HG02571 (cell line): ENCODE measurements at regions not wholly inside any gene's neighbourhood (a gene's known extent, or its start where the extent isn't known, plus 50 kb on each side); places are given as distances from the start of the nearest gene placed in this dataset.
"Not testable (repeated sequence)": the region's sequence is repeated elsewhere in the genome, so short reads cannot be mapped to it uniquely, and the experiment has no call there.

ENCODE experiments used
- ATAC-seq: cut with Tn5 transposase; IDR thresholded peaks from one replicate; pipeline ENCODE4 v1.9.1; 2021; ENCODE audit warnings: mild to moderate bottlenecking, moderate library complexity; ENCODE audit not compliant: unreplicated experiment

DNA sequence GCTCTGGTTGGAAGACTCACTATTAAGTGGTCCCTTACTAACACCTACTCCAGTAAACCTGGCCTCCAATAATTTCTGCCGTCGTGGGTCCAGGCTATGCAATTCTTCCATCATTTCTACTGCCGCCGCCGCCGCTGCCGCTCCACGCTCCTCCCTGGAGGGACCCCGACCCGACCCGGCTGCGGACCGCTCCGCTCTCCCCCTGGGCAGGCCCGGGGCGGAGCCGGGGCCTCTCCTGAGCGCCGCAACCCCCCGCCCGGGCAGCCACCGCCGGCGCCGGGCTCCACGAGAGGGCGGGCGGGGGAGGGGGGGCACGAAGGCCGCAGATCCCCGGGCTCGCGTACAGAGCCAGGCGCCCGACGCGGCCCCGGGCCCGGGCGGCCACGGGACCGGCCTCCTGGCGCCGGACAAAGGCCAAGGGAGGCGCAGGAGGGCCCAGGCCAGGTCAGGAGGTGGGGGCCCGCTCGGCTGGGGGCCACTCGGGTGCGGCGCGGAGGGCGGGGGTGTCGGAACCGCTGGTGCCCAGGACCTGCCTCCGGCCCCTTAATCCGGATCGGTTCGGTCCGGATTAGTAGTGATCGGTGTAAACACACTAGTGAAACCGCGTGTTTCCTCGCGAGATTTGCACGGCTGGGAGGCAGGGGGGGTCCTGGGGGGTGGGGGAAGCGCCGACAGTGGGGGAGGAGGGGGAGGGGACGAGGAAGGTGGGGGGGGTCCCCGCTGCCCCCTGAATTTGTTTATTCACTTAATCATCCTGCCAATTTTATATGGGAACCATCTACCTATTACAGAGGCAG lies 215.1 kb upstream of the CCL2 start:
- ATAC-seq: not testable (repeated sequence)

DNA sequence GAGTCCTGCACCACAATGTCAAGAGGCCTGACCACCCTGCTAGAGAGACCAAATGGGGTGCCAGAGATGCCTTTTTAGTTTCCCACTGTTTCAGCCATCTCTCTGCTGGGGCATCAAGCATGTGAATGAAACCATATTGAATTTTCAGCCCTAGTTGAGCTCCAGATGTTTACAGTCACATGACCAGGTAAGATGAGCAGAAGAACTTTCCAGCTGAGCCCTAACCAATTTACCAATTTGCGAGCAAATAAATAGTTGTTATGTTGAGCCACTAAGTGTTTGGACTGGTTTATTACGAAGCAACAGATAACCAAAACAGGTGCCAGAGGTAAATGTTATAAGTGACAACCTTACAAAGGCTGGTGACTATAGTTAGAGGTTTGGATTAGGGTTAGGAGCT lies 209.1 kb upstream of the CCL2 start:
- ATAC-seq: no peak

DNA sequence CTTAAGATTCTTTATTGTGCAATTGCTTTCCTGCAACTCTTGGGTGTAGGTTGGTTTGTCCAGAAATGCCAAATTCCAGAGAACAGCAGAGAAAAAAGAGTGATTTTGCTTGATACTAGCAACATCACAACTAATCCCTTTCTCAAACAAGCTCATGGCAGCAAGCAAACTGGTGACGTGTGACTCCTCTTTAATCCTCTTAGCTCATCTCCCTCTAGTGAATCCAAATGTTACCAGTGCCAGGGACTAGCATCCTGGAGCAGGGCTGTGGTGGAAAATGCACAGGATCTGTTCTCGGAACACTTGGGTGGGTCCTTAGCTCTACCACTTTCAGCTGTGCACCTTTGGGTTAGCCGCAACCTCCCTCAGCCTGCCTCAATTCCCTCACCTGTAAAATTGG lies 204.0 kb upstream of the CCL2 start:
- no peak for ATAC-seq

DNA sequence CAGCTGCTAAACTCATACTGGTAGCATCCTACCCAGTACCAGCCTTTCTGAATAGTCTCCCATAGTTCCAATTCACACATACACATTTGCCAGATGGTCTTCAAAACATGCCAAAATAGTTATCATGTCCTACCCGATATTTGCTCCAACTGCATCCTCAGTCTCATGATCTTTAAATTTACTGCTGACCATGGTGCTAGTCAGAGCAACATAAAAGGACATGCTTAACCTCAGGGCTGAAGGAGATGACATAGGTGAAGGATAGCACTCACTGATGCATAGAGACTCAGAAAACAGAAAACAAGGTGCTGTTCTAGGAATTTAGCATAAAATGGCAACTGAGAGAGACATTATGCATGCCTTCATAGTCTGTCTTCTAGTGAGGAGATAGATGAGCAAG lies 200.6 kb upstream of the CCL2 start:
- no peak for ATAC-seq

DNA sequence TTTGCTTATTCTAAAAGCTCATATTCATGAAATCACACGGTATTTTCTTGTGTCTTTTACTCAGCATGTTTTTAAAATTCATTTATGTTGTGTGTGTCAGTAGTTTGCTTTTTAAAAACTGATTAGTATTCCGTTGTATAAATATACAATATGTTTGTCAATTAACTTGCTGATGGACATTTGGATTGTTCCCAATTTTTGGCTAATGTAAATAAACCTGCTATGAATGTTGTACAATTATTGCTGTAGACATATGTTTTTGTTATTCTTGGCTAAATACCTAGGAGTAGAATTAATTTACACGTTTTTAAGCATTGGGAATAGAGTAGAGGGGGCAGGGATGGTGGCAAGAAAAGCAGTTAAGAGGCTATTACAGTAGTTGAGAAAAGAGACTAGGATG lies 199.5 kb upstream of the CCL2 start:
- no peak for ATAC-seq

DNA sequence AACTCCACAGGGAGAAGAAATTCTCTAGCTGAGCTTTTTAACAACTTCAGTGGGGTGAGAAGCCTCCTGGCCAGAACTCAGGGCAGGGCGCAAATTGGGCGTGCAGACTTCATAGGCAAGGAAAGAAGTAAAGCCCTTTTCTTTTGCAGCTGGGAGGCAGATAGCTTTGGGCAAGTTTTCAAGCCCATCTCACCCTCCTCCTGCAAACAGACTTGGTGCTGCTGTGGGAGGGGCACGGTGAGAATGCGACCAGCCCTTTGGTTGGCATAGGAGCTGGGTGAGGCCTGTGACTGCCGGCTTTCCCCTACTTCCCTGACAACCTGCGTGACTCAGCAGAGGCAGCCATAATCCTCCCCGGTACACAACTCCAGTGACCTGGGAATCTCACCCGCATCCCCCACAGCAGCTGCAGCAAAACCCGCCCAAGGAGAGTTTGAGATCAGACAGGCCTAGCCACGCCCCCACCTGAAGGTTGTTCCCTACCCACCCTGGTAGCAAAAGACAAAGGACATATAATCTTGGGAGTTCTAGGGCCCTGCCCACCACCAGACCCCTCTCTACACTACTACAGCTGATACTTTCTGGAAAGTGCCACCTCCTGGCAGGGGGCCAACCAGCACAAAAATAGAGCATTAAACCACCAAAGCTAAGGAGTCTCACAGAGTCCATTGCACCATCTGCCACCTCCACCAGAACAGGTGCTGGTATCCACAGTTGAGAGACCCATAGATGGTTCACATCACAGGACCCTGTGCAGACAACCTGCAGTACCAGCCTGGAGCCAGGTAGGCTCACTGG lies 195.5 kb upstream of the CCL2 start:
- no peak for ATAC-seq

DNA sequence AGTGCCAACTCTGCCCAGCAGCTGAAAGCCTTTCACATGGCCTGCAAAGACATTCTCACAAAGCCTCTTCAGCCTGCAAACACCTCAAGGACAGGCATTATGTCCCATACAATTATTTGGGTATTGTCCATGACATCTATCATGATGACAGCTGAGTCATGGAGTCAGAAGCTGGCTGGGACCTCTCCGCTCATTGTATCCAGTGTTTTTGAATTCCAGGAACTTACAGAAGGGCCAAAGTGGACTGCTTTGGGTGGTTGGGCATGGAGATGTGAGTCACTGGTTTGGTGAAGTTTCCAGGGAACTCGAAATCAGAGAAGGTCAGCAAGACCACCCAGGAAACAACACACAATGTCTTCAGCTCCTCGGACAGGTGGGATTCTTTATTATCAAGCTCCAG lies 188.6 kb upstream of the CCL2 start:
- no peak for ATAC-seq

DNA sequence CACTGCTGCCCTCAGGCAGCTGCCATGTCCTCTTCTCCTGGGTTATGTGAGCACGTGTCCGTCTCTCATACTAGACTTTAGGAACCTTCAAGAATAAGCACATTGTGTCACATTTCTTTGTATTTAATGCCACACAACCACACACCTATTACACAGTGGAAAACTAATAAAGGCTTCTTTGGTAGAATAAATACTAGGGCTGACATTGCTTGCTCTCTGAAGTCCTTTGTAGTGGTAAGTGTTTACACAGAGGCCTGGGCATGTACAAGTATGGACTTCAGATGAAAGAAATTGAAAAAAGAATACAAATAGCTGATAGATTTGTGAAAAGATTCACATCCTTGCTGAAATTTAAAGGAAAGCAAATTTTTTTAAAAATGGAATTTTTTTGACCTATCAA lies 188.1 kb upstream of the CCL2 start:
- ATAC-seq: no peak

DNA sequence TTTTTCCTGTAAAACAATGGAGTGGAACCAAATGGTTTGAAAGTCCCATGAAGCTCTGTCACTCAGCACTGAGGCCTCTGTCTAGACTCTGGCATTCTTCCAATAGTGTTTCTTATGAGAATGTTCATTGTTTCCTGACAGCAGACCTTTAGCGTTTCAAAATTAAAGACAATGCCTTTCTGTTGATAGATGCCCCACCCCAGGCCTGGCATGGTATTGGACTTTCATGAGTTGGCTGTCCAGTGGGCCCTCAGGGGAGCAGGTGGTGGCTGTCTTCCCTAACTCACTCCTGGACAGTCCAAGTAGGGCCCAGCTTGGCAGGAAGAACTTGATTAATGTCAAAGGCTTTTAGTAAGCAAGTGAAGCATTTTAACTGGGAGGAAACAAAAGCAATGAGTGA lies 186.5 kb upstream of the CCL2 start:
- ATAC-seq: no peak

DNA sequence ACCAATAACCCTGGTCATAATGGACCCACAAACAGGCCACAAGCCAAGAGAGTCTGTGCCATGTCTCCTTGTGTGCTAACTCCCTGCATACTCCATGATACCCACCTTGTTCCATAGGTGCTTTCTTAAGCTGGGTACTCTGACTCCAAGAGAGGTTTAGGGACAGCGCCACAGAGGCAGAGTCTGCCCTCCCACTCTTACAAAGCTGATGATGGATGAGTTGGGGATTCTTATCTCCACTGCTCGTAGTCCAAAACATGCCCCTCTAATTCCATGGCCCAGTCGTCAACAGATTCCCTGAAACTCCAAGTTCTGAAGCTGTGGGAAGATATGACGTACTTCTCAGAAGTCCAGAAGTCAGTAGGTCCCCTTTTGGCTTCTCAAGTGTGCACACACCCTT lies 184.4 kb upstream of the CCL2 start:
- ATAC-seq: no peak

DNA sequence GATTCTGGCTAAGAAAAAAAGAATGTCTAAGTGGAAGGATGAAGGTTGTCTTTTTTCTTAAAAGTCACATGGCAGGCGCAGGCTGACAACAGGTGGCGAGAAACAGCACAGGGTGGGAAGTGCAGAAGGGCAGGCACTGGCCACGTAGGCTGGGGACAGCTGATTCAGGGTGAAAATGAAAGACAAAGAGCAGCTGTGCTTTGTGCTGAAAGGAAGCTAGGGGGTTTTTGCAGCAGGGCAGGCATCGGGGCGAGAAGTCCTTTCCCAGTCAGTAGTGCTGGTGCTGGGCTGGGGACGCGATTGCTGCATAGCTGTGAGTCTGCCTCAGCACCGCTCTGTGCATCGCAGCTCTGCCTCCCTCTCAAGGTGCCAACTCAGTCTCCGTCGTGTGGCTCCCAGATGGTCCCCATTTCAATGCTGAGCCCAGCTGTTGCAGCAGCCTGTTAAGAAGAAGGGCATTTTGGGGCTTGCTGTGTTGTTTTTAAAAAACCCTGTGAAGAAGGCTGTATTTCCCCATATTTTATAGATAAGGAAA lies 183.1 kb upstream of the CCL2 start:
- ATAC-seq: no peak

DNA sequence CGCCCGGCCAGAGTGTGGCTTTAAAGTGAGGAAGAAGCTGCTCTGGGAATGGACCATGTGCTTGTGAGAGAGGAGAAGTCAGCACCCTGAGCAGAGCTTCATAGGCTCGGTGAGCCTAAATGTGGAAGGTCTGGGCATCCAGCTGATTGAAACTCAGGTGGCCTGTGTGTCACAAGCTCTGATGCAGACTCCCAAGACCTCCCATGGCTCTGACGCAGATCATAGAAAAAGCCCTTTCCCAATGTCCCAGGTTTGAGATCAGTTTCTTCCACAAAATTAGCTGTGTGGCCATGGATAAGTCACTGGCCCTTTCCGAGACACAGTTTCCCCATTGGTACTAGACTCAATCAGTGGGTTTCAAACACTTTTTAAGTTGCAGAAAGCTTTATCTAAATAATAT lies 180.0 kb upstream of the CCL2 start:
- no peak for ATAC-seq

DNA sequence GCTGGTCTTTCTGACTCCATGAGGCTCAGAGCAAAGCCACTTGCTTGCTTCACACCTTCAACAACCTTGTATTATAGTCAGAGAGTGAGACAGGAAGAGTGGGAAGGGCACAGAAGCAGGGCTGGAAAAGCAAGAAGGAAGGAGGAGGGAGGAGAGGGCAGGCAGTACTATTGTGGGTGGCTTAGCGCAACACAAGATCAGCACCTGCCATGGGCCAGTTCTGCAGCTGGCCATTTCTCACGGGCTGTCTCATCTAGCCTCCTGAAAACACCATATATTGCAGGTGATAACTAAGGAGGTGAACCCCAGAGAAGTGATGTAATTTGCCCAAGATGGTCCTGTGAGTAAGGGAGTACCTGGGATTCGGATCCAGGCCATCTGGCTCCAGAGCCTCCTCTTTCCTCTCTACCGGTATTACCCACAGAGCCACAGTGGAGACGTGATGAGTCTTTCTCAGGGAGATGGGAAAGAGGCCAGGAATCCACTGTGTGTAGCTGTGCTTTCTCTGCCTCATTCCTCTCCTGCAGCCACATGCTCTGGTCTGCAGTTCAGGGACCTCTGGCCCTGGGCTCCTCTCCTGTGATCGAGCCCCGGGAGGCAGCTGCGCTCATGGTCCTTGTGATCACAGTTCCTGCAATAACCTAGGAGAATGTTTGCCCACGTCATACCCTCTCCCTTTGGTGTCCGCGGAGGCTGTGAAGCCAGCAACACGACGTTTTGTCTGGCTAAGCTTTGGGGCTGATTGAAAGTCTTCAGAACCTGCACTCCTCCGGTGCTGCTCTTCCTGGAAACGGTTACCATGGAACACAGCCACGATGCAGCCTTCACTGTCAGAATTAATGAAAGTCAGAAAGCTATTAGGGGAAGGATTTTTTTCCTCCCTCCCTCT lies 178.1 kb upstream of the CCL2 start:
- no peak for ATAC-seq

DNA sequence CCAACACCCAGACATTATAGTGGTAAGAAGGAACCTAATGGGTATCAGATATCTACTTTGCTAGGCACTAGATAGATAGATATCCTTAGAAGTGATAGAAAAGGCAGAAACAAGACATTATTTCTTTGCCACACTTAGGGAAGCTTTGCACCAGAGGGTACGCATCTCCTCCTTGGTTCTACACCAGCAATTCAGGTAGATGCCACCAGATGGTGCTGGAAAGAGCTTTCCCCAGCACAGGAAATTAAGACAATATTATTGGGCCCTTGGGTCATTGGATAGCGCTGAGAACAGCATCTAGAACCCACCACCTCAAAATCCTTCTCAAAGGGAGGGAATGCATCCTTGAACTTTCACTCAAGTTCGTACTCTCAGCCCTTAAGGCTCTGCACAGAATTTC lies 173.8 kb upstream of the CCL2 start:
- ATAC-seq: no peak

DNA sequence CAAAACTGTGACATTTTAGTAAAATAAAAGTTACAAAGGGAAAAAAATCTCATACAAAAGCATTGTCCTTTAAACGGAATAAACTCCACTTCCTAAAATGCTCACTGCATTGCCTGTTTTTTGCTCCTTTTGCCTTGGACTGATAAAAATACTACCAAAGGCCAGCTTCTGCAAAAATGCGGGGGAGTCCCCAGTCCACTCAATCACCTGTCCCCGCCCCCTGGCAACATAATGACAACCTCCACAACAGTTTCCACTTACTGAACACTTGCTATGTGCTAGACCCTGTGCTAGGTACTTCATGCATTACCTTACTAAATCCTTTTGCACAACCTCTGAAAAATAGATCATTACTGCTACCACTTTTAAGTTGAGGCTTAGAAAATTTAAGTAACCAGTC lies 172.7 kb upstream of the CCL2 start:
- ATAC-seq: no peak

DNA sequence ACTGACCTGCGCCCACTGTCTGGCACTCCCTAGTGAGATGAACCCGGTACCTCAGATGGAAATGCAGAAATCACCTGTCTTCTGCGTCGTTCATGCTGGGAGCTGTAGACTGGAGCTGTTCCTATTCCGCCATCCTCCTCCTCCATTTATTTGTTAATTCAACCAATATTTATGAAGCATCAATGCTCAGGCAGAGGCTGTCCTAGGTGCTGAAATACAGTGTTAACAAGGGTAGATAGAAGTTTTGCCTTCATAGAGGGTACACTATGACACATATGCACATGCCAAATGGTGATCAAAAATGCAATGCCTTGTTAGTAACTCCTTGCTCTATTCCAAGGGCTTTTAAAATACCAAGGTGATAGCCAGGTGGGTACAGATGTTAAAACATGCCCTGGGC lies 166.0 kb upstream of the CCL2 start:
- ATAC-seq: not testable (repeated sequence)

DNA sequence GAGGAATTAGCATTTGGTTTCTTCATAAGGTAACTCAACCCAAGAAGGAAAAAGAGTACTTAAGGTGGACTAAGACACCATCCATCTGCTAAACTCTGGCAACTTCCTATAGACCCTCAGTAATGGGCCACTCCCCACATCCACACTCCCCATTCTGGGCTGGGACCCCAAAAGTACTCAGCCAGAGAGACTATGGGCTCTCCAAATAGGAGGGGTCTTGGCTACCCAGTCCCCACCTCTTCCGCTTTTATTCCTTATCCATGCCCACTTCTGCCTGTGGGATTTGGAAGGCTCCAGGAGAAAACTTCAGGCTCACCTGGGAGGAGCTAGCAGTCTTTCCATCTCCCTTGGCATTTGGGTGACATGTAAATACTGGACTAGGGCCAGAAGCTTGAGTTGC lies 164.5 kb upstream of the CCL2 start:
- ATAC-seq: no peak

DNA sequence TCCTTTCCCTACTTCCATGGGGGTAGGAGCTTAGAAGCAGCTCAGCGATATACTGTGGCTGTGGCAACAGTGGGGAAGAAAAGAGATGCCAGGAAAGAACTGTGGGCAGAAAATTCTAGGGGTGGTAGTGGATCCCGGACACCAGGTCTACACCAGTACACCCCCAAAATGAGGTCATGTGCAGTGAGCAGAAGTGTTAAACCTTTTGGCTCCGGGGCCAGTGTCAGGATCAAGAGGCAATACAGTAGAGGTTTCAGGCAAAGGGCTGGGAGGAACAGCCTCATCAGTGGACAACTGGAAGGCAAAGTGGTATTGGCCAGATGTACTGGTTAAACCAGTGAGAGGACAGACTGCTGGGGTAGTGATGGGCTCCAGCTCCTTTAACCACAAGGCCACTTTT lies 163.1 kb upstream of the CCL2 start:
- ATAC-seq: no peak

DNA sequence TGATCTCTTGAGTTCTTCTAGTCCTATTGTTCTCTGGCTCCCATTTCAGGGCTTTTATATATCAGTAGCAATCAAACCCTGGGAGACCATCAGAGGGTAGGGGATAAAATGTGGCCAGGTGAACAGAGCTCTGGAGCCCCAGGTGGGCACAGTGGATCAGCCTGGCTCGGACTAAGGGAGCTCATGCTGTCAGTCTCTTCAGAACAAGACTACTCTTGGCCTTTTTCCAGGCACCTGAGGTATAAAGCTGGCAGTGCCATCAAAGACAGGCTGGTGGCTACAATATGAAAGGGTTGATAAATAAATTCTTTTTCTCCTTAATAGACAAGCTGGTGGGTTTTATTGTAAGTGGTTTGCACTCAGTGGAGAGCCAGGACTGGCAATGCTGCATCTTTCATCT lies 160.0 kb upstream of the CCL2 start:
- ATAC-seq: no peak

DNA sequence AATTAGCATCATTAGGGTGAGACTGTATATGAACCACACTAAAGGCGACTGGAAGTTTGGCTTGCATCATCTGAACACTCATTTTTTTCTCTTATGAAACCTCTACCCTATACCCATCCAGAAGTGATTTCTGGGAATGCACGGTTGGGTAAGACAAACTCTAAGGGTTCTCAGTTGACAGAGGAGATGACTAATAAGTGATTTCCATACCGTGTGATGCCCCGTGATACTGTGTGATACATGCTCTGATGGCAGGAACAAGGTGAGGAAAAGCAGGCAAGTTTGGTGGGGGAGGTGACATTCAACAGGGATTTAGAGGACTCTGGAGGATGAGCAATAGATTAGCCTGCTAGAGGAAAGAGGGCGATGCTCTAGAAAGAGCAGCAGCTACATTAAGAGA lies 156.4 kb upstream of the CCL2 start:
- ATAC-seq: no peak

DNA sequence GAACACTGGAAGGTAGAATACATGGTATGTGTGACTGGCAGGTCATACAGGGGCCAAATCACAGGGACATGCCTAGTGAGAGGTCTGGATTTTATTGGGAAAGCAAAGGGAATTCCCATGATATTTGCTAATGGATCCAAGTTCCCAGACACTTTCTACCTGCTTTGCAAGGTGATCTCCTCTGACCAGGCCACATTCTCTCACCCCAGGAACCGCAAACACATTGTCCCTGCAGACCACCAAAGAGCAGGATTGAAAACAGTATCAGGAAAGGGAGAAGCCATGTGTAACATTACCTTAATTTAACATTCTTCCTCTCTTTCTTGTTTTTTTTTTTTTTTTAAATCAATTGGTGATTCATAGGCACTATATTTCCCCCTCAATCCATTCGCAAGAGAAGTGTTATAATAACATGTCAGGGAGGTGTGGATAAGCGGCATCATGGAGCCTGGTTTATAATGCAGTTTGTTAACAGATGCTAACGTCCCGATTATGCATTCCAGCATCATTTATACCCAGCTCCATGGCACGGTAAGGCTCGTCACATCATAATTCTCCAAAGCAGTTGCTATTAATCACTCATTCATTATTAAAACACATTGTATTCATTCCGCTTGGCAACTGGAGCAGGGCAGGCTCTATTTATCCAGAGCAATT lies 155.1 kb upstream of the CCL2 start:
- no peak for ATAC-seq
